ENCODE measurements at regions not wholly inside any gene's neighbourhood (a gene's known extent, or its start where the extent isn't known, plus 50 kb on each side); places are given as distances from the start of the nearest gene placed in this dataset.

- no peak for DNase-seq (ENCODE audit: low read depth in 2 of 2, low spot score in 1 of 2)
Observed at GRCh38 chr5:158135682-158136179, 276.8 kb upstream of the CLINT1 start.

DNA sequence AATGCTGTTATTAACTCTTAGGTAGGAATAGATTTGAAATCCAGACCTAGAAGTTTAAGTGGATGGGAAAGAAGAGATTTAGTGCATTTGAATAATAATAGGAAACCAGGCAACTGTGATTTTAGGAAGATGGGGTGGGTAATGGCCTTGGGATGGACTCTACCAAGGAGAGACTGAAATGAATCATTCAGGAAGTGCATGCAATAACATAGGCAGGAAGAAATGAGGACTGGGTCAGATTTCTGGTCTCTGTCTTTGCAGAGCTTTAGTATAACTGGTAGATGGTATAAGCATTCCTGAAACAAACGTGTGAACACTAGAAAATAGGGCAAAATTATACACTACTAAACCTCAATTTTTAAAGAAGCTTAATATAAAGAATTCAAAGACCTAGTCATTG lies 274.4 kb upstream of the CLINT1 start:
- no peak for DNase-seq (ENCODE audit: low read depth in 2 of 2, low spot score in 1 of 2)

DNA sequence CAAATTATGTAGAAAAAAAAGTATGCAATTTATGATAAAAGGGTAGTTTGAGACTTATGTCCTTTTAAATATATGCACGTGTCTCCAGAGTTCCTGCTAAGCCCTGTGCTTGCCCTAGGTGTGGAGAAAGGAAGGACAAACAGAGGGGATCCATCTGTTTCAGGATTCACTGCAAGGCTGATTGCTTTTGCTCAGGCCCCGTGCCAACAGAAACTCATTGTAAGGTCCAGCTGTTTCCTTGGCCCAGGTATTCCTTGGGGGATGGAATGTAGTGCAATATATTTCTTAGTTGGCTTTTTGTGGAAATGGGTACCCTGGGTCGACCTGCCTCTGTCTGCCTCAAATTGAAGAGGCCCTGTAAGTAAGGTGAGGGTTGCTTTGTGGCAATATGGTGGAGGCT lies 268.6 kb upstream of the CLINT1 start:
- DNase-seq (ENCODE audit: low read depth in 2 of 2, low spot score in 1 of 2), result no peak

GRCh38 chr5:158126442-158127405 lies 267.8 kb upstream of the CLINT1 start:
- no peak for DNase-seq (ENCODE audit: low read depth in 2 of 2, low spot score in 1 of 2)

- DNase-seq (ENCODE audit: low read depth in 2 of 2, low spot score in 1 of 2), result no peak
Observed at GRCh38 chr5:158124606-158125316, 265.8 kb upstream of the CLINT1 start.

DNA sequence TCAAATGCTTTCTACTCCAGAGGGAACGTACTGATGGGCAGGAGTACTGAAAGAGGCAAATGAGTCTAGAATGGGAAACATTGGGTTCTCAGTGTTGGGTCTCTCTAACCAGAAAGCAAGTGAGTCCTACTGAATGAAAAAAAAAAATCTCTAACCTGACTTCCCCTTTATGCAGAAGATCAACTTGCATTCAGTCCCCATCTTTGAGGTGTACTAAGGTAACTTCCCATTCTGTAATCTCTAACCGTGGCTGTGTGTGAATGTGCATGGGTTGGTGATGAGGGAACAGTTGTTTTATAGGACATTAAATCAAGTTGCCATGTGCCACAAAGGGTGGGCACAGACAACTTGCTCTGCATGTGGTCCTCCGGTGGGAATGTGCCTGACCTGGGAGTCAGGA lies 264.6 kb upstream of the CLINT1 start:
- no peak for DNase-seq (ENCODE audit: low read depth in 2 of 2, low spot score in 1 of 2)

DNA sequence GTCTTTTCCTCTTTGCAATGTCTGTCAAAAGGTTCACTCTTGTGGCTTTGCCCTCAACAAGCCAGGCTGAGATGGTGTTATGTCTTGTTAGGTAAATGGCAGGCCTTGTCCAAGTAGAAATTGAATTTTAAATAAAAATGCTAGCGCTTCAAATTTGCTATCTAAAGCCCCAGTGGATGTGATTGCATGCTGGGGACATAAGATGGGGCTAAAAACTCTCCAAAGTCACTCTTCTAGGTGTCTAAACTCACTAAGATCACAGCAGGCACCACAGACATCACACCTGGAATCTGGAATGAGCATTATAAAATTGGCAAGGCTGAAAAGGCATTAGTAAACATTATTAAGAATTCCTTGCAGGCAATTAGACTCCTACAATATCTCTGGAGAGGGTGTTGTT lies 262.7 kb upstream of the CLINT1 start:
- DNase-seq (ENCODE audit: low read depth in 2 of 2, low spot score in 1 of 2), result no peak

DNA sequence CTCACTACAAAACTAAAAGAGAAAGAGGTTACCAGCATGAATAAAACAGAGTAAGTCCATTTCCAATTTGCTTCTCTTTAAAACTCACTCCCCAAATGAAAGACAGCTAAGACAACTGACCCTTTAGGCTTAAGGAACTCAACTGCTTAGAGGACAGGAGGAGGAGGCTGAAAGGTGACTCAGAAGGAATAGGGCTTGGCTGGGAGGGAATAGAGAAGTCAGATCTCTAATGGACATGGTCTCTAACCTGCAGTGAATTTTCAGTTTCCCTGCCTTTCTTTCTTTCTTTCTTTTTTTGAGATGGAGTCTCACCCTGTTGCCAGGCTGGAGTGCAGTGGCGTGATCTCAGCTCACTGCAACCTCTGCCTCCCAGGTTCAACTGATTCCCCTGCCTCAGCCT lies 261.8 kb upstream of the CLINT1 start:
- DNase-seq (ENCODE audit: low read depth in 2 of 2, low spot score in 1 of 2), result no peak

GRCh38 chr5:158119961-158120723 lies 261.2 kb upstream of the CLINT1 start:
- no peak for DNase-seq (ENCODE audit: low read depth in 2 of 2, low spot score in 1 of 2)

GRCh38 chr5:158117467-158118160 lies 258.7 kb upstream of the CLINT1 start:
- DNase-seq (ENCODE audit: low read depth in 2 of 2, low spot score in 1 of 2), result no peak

DNA sequence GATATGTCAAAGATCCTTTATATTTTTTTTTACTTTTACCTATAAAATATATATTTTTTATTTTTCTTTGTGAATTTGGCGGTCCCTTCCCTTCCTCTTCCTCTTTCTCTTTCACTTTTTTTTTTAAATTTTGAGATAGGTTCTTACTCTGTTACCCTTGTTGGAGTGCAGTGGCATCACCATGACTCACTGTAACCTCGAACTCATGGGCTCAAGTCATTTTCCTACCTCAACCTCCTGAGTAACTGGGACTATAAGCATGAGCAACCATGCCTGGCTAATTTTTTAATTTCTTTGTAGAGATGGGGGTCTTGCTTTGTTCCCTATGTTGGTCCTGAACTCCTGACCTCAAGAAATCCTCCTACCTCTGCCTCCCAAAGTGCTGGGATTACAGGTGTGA lies 258.0 kb upstream of the CLINT1 start:
- DNase-seq (ENCODE audit: low read depth in 2 of 2, low spot score in 1 of 2), result no peak

DNA sequence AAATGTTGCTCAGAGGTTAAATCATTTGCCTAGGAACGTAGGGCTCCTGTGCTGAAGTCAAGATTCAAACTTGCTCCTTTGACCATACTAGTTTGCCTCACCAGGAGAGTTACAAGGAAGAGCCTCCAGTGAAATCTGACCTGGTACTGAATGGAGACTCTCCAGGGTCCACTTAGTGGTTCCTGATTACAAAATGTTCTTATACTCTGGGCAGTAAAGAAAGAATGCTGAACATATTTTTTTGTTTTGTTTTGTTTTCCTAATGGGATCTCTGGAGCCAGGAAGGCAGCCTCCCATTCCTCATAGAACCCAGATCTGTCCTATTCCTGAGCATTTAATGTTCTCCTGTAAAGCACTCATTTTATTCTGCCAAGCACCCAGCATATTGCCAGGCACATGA lies 256.5 kb upstream of the CLINT1 start:
- no peak for DNase-seq (ENCODE audit: low read depth in 2 of 2, low spot score in 1 of 2)

DNA sequence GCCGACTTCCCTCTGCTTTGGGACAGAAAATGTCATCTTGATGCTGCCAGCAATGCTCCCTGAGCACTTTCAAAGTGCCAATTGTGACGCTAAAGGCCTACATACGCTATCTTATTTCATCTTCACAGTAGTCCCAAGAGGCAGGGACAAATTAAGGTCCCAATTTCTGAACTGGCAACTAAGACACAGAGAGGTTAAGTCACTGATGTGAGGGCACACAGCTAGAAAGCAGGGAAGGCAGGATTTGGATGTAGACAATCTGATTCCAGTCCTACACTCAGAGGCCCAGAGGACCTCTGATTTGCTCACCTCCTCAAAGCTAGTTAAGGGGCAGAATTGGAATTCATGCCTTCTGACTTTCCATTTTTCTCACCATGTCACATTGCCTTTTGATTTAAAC lies 249.2 kb upstream of the CLINT1 start:
- DNase-seq (ENCODE audit: low read depth in 2 of 2, low spot score in 1 of 2), result no peak

GRCh38 chr5:158100373-158100888 lies 241.5 kb upstream of the CLINT1 start:
- DNase-seq (ENCODE audit: low read depth in 2 of 2, low spot score in 1 of 2), result no peak

DNA sequence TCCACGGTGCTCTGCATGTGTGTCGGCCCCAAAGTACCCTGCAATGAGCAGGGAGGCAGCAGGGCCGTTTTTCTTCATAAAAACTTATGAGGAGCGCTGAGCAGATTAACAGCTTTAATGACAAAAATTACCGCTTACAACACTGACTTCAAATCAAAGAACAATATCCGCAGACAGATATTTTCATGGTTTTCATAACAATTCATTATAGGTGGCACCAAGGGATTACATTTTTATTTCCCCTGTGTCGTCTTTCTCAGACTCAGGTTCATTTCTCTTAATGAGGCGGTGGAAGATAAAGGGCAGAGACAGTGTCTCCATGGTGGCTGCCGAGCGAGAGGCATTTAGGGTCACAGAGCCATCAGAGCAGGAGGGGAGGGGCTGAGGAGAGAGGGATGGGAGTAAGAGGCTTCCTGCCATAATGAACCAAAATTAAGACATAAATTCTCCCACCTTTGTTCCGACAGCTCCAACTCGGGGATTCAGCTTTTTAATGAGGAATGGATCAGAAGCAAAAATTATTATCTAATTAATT lies 240.7 kb upstream of the CLINT1 start:
- no peak for DNase-seq (ENCODE audit: low read depth in 2 of 2, low spot score in 1 of 2)

DNA sequence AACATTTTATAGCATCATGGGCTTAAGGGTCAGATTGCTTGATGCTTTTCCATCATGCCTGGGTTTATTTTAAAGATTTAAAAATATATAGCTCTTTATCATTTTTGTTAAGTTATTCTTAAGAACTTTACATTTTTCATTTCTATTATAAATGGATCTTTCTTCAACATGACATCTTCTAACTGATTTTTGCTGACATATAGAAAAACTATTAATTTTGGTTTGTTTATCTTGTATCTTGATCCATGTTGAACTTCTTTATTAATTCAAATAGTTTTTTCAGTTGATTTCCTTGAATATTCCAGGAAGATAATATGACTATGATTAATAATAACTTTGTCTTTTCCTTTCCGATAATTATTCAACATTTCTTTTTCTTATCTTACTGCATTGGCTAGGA lies 237.9 kb upstream of the CLINT1 start:
- DNase-seq (ENCODE audit: low read depth in 2 of 2, low spot score in 1 of 2), result no peak

DNA sequence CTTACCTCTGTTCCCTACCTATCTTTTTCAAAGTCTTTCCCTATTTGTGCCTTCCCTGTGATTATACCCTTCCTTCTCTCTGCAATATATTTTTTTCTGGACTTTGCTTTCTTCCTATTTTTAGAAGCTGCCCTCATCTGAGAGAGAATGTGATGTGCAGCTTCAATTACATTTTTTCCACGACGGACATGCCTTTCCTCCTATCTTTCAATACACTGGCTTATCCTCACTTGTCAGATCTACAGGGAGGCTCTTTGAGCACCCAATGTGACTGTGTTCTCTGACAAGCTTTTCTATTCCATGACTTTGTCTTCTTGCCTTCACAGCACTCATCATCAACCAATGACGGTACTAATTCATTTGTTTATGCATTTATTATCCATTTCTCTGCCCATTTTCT lies 227.9 kb upstream of the CLINT1 start:
- DNase-seq (ENCODE audit: low read depth in 2 of 2, low spot score in 1 of 2), result no peak

GRCh38 chr5:158084292-158084691 lies 225.3 kb upstream of the CLINT1 start:
- no peak for DNase-seq (ENCODE audit: low read depth in 2 of 2, low spot score in 1 of 2)

DNA sequence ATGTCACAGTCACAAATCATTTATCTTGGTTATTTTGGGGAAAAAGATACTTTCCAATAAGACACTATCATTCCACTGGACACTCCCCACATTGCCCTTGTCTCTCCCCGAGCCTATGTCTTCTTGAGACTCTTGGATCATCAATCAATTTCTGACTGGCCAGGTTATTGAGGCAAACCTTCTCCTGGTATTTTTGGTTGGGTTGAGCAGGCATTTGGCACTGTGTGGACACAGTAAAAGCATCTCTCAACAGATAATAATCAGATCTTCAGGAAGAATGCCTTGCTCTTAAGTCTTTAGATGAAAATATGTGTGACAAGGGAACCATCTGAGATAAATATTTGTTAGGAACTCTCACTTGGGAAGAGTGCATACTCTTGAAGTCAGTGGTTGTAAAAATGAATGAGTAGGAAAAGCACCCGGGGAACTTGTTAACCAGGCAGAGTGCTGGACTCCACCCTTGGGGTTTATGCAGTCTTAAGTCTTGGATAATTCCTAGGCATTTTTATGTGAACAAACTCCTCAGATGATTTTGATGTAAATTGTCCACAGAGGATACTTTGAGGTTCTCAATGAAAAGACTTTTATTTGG lies 223.8 kb upstream of the CLINT1 start:
- no peak for DNase-seq (ENCODE audit: low read depth in 2 of 2, low spot score in 1 of 2)

DNA sequence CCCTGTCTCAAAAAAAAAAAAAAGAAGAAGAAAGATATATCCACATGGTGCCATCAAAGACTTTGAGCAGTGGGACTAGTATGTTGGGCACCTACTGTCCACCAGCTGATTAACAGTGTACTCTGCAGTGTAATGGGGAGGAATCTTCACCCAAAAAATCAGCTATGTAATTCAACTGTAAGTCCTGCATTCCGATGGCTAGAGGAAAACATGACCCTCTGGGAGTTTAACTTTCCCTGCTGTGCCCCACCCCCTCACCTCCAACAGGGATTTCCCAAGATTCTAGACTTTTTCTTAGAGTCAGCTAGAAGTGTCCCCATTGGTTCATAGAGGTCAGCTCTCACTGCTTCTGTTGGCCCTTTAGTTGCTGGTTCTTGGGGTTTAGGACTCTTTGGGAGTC lies 221.2 kb upstream of the CLINT1 start:
- DNase-seq (ENCODE audit: low read depth in 2 of 2, low spot score in 1 of 2), result no peak
